Mucosa of stomach (tissue), 1 donor: ENCODE measurements at regions not wholly inside any gene's neighbourhood (a gene's known extent, or its start where the extent isn't known, plus 50 kb on each side); places are given as distances from the start of the nearest gene placed in this dataset.
"Not testable (repeated sequence)": the region's sequence is repeated elsewhere in the genome, so short reads cannot be mapped to it uniquely, and the experiment has no call there.

Experiments
- H3K27me3 ChIP-seq: one replicate; pipeline ENCODE4 v1.7.0; 2013; ENCODE audit warnings: mild to moderate bottlenecking, low read length; ENCODE audit not compliant: control insufficient read depth, insufficient read depth
- H3K36me3 ChIP-seq: one replicate; pipeline ENCODE4 v1.7.0; 2013; ENCODE audit warnings: low read length; ENCODE audit not compliant: control insufficient read depth, insufficient read depth
- H3K4me1 ChIP-seq: one replicate; pipeline ENCODE4 v1.7.0; 2013; ENCODE audit warnings: mild to moderate bottlenecking, low read length; ENCODE audit not compliant: control insufficient read depth, insufficient read depth
- H3K4me3 ChIP-seq: one replicate; pipeline ENCODE4 v1.7.0; 2013; ENCODE audit warnings: low read length
- H3K9ac ChIP-seq: one replicate; pipeline ENCODE4 v1.7.0; 2013; ENCODE audit warnings: mild to moderate bottlenecking, low read length, moderate library complexity
- H3K9me3 ChIP-seq: one replicate; pipeline ENCODE4 v1.7.0; 2013; ENCODE audit warnings: mild to moderate bottlenecking, low read length, moderate library complexity; ENCODE audit not compliant: control insufficient read depth
- donor health status: Pancreatic carcinoma.

DNA sequence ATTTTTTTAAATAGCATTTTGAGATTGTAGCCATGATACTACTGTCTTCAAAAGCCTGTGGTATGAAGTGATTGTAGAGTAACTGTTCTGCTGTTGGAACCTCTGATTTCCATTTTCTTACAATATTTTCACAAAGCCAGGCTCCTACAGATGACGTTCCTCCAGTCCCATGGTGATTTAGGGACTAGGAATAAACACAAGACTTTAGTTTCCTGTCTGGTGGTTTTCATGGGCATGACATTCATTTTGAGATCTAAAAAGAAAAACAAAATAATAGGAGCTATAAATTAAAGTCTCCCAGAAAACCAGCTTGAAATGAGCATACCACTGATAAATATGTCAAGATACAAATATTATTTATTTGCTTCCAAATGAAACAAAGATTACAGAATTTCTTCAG lies 1223.5 kb upstream of the CELF4 start:
- H3K9me3 ChIP-seq: no peaks in the 10 kb centered on the region
- no peaks in the 10 kb centered on the region for H3K27me3 ChIP-seq
- no peaks in the 10 kb centered on the region for H3K4me1 ChIP-seq
- no peak overlapping the region for H3K9ac ChIP-seq
- no peak overlapping the region for H3K4me3 ChIP-seq
- no peaks in the 10 kb centered on the region for H3K36me3 ChIP-seq

DNA sequence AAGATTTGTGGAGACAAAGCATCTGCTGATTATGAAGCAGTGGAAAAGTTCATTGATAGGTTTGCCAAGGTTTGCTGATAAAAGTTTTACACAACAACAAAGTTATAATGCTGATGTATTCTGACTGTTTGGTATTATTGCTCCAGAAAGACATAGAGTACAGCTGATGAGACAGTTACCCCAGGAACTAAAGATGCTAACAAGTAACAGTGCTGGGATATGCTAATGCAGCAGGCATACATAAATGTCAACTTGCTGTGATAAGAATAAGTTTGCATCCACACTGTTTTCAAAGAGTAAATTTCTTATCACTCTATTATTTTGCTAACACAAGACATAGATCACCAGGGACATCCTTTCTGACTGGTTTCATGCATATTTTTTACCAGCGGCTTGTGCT lies 1221.3 kb upstream of the CELF4 start:
- no peak overlapping the region for H3K4me3 ChIP-seq
- H3K9me3 ChIP-seq: no peaks in the 10 kb centered on the region
- no peaks in the 10 kb centered on the region for H3K27me3 ChIP-seq
- no peak overlapping the region for H3K9ac ChIP-seq
- no peaks in the 10 kb centered on the region for H3K4me1 ChIP-seq
- no peaks in the 10 kb centered on the region for H3K36me3 ChIP-seq

DNA sequence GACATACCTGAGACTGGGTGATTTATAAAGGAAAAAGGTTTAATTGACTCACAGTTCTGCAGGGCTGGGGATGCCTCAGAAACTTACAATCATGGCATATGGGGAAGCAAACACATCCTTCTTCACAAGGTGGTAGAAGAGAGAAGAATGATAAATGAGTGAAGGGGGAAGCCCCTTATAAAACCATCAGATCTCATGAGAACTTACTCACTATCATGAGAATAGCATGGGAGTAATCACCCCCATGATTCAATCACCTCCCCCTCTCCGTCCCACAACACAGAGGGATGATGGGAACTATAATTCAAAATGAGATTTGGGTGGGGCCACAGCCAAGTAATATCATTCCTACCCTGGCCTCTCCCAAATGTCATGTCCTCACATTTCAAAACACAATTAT lies 1206.0 kb upstream of the CELF4 start:
- H3K27me3 ChIP-seq, H3K4me1 ChIP-seq, H3K9ac ChIP-seq, H3K4me3 ChIP-seq, H3K9me3 ChIP-seq, H3K36me3 ChIP-seq: not testable (repeated sequence)

DNA sequence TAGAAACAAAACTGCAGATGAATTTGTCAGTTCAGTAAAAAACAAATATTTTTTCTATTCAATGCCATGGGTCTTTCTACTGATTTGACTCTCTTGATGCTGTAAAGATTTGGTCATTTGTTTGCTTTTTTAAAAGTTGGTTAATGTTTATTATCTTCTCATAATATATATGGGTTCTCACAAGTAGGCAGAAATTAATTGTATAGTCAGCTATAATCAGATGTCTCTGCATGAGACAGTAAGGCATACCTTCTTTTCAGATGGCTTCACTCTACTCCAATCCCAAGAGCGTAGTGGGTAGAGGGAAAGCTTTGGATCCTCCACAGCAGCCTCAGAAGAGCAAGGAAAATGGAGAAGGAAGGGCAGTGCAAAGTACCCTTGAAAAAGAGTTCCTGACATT lies 1202.9 kb upstream of the CELF4 start:
- no peaks in the 10 kb centered on the region for H3K9me3 ChIP-seq
- no peaks in the 10 kb centered on the region for H3K36me3 ChIP-seq
- no peaks in the 10 kb centered on the region for H3K4me1 ChIP-seq
- H3K9ac ChIP-seq: no peak overlapping the region
- no peaks in the 10 kb centered on the region for H3K27me3 ChIP-seq
- H3K4me3 ChIP-seq: no peak overlapping the region

DNA sequence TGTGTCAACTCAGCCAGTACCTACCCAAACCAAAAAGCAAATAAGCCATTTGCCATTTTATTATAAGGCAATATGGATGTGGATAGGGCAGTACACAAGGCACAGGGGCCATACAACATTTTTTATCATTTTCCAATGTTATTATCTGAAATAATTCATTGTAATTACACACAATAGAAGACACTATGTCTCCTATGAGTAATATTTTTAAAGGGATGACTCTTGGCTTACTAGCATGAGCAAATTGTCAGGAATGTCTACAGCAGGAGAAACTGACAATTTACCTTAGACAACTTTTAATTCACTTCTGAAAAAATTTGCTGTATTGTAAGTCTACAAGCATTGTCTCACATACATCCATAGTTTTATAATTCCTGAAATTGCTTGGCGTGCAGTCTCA lies 1193.9 kb upstream of the CELF4 start:
- Histone ChIP-seq H3K4me3 (no peak overlapping the region), H3K9ac (no peak overlapping the region), H3K9me3 (no peaks in the 10 kb centered on the region), H3K27me3 (no peaks in the 10 kb centered on the region), H3K4me1 (no peaks in the 10 kb centered on the region), H3K36me3 (no peaks in the 10 kb centered on the region)

DNA sequence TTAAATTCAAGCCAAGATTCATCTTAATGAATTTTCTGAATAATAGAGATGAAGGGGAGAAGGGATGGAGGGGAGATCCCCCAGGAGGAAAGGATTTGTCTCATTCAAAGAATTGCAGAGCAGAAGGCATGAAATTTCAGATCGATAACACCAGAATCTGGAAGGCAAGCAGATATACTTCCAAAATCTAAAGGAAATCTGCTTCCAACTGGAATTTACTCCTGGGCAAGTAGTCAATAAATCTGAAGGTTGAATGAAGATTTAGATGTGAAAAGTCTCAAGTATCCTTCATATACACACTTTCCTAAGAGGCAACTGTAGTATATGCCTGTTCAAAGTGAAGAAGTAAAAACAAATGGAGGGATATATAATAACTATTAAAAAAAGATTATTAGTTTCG lies 1190.8 kb upstream of the CELF4 start:
- H3K27me3 ChIP-seq: no peaks in the 10 kb centered on the region
- H3K9me3 ChIP-seq: no peaks in the 10 kb centered on the region
- H3K4me1 ChIP-seq: no peaks in the 10 kb centered on the region

DNA sequence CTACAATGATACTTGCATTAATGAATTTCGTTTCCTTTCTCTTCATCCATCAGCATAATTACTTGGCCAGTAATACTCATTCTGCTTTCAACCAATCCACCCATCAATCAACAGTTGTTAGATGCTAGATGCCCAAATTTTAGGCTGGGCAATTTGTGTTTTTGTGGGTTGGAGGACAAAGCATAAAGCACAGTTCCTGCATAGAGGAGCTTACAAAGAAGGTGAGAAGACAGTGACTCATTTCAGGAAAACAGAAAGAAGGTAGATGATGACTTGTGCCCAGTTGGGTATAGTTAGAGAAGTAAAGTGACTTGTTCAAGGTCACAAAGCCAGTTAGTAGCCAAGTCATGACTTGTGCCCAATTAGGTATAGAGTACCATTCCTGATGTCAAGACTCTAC lies 1186.8 kb upstream of the CELF4 start:
- H3K27me3 ChIP-seq: no peaks in the 10 kb centered on the region
- H3K36me3 ChIP-seq: no peaks in the 10 kb centered on the region
- no peak overlapping the region for H3K9ac ChIP-seq
- H3K4me3 ChIP-seq: no peak overlapping the region
- no peaks in the 10 kb centered on the region for H3K4me1 ChIP-seq
- no peaks in the 10 kb centered on the region for H3K9me3 ChIP-seq

More for the DNA sequence above, 1190.8 kb upstream of the CELF4 start:
- Histone ChIP-seq H3K4me3 (no peak overlapping the region), H3K9ac (no peak overlapping the region), H3K36me3 (no peaks in the 10 kb centered on the region)

DNA sequence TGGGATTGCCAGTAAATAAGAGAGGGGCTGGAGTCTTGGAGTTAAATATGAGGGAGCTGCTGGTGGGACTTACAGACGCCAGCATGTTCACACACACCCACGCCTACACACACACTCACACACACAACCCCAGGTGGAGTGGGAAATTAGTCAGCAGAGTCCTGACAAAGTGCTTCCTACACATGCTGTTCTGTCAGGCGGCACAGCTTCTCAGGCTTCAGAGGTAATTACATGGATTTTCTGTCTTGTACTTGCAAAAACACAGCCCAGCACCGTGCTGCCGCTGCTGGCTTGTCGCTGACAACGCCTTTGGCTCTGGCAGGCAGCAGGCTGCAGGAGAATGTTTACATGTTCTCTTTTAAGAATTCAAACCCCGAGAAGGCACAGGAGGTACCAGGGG lies 1186.3 kb upstream of the CELF4 start:
- H3K9ac ChIP-seq: no peak overlapping the region
- no peaks in the 10 kb centered on the region for H3K9me3 ChIP-seq
- no peaks in the 10 kb centered on the region for H3K4me1 ChIP-seq
- no peaks in the 10 kb centered on the region for H3K27me3 ChIP-seq
- H3K4me3 ChIP-seq: no peak overlapping the region
- H3K36me3 ChIP-seq: no peaks in the 10 kb centered on the region

DNA sequence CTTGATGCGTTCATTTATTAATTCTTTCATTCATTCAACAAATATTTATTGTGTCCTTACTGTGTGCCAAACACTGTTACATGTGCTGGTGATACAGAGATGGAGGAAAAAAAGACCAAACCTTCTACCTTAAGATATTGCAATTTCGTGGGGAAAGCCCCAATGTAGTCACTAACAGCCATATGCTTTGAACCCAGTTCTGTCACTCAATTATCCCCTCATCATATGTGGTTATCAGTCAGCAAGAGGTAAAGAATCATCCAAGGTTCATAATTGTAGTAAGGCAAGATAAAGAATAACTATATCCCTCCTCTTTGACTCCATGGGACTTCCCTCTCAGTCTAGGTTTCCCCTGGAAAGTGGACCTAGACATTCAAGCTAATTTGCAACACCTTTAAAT lies 1185.6 kb upstream of the CELF4 start:
- Histone ChIP-seq H3K4me3 (no peak overlapping the region), H3K27me3 (no peaks in the 10 kb centered on the region), H3K36me3 (no peaks in the 10 kb centered on the region), H3K9me3 (no peaks in the 10 kb centered on the region), H3K4me1 (no peaks in the 10 kb centered on the region), H3K9ac (no peak overlapping the region)

DNA sequence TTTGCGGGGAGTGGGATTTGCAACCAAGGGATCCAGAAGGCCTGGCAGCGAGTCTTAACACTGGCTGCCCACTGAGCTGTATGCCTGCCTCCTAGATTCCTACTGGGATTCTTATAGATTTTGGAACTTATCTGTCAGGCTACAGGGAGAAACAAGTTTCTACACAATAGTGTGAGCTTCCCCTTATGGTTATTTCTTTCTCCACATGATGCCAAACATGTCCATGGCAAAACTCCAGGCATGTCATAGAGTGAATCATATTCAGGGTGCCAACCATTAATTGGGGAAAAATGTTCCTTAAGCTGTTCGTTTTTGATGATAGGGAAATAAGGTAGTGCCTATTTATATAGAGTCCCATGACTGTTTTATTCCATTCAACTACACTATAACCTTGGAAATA lies 1185.2 kb upstream of the CELF4 start:
- Histone ChIP-seq H3K4me1 (no peaks in the 10 kb centered on the region), H3K9me3 (no peaks in the 10 kb centered on the region), H3K9ac (no peak overlapping the region), H3K27me3 (no peaks in the 10 kb centered on the region), H3K4me3 (no peak overlapping the region), H3K36me3 (no peaks in the 10 kb centered on the region)

DNA sequence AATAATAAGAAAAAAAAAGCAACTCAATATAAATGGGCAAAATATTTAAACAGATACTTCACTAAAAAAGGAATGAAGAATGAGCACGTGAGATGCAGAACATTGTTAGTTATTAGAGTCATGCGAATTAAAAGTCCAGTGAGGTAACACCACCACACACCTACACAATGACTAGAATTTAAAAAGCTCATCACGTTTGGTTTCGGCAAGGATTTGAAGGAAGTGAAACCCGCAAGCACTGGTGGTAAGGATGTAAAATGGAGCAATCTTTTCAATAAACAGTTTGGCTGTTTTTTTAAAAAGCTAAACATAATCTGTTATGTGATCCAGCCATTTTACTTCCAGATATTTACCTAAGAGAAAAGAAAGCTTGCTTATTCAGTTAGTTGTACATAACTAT lies 1181.6 kb upstream of the CELF4 start:
- H3K9me3 ChIP-seq: no peaks in the 10 kb centered on the region
- no peak overlapping the region for H3K9ac ChIP-seq
- H3K27me3 ChIP-seq: no peaks in the 10 kb centered on the region
- H3K4me1 ChIP-seq: no peaks in the 10 kb centered on the region
- H3K36me3 ChIP-seq: no peaks in the 10 kb centered on the region
- no peak overlapping the region for H3K4me3 ChIP-seq

DNA sequence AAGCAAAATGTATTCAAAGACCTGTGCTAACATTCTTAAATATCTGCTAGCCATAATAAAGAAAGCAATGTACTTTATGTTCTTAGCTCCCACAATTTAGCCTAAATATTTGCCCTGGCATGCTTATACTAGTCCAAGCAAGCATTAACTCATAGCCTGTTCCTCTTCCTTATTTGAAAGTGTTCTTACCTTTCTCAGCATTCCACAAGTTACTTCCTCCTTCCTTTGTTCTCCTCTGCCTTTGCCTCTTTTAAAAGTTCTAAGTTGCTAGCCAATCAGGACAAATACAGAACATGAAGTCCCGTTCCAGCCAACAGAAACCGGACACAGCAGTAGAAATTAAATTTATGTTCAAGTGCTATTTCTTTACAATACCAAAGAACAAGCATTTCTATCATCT lies 1154.6 kb upstream of the CELF4 start:
- H3K36me3 ChIP-seq, H3K27me3 ChIP-seq, H3K9ac ChIP-seq, H3K4me1 ChIP-seq, H3K4me3 ChIP-seq, H3K9me3 ChIP-seq: not testable (repeated sequence)

DNA sequence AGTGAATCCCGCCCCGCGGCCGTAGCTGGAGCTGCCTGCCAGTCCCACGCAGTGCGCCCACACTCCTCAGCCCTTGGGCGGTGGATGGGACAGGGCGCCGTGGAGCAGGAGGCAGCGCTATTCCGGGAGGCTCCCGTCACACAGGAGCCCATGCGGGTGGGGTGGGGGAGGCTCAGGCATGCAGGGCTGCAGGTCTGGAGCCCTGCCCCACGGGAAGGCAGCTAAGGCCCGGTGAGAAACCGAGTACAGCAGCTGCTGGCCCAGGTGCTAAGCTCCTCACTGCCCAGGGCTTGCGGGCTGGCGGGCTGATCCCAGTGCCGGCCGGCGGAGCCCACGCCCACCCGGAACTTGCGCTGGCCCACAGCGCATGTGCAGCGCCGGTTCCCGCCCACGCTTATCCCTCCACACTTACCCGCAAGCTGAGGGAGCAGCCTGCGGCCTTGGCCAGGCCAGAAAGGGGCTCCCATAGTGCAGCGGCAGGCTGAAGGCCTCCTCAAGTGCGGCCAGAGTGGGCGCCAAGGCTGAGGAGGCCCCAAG lies 1152.8 kb upstream of the CELF4 start:
- H3K27me3 ChIP-seq: no peaks in the 10 kb centered on the region
- H3K4me3 ChIP-seq: no peak overlapping the region
- no peak overlapping the region for H3K9ac ChIP-seq
- no peaks in the 10 kb centered on the region for H3K36me3 ChIP-seq
- no peaks in the 10 kb centered on the region for H3K9me3 ChIP-seq
- no peaks in the 10 kb centered on the region for H3K4me1 ChIP-seq
